SH-SY5Y (cell line): ENCODE measurements at regions not wholly inside any gene's neighbourhood (a gene's known extent, or its start where the extent isn't known, plus 50 kb on each side); places are given as distances from the start of the nearest gene placed in this dataset.

Experiments used
- GATA2 ChIP-seq: IDR thresholded peaks from 2 replicates; pipeline ENCODE4 v1.6.1; 2011; ENCODE audit warnings: mild to moderate bottlenecking, low read depth, low read length
- GATA3 ChIP-seq: IDR thresholded peaks from 2 replicates; pipeline ENCODE4 v1.6.1; 2011; ENCODE audit warnings: low read depth, mild to moderate bottlenecking, low read length, moderate library complexity

- TF ChIP-seq GATA2: no peak
- no peak for TF ChIP-seq GATA3
These were observed 938.3 kb downstream of the RAB28 start for GRCh38 chr4:12545812-12546211.
